GM08714 (cell line): ENCODE measurements at regions not wholly inside any gene's neighbourhood (a gene's known extent, or its start where the extent isn't known, plus 50 kb on each side); places are given as distances from the start of the nearest gene placed in this dataset.
"Not testable (repeated sequence)": the region's sequence is repeated elsewhere in the genome, so short reads cannot be mapped to it uniquely, and the experiment has no call there.

Experiments
- H3K4me3 ChIP-seq: fragments of 200-500 bp; sonication (Bioruptor generic); 2 replicates; pipeline ENCODE4 v1.5.1; 2014; ENCODE audit warnings: mild to moderate bottlenecking, low read length, inconsistent platforms
- ZNF274 ChIP-seq: IDR thresholded peaks from 2 replicates; pipeline ENCODE4 v1.6.1; 2012; ENCODE audit warnings: mild to moderate bottlenecking, low read depth, low read length

DNA sequence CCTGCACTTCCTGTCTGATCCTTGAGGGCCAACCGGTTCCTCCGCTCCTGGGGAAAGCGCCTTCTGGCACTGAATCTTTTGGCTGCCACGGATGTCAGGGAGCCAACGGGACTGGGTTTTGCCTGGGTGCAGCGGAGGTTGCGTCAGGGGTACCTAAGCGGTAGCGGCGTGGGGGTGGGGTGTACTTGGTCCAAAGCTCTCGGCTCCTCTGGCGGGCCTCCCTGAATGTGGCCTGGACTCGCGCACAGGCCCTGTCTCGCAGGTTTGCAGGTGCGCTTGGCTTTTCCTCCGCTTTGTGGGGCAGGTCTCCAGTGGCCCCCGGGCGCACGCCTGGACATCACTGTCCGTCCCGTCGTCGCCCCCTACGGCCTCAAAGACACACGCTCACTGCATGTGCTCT lies 1410.1 kb upstream of the PCDH10 start:
- not testable (repeated sequence) for H3K4me3 ChIP-seq

DNA sequence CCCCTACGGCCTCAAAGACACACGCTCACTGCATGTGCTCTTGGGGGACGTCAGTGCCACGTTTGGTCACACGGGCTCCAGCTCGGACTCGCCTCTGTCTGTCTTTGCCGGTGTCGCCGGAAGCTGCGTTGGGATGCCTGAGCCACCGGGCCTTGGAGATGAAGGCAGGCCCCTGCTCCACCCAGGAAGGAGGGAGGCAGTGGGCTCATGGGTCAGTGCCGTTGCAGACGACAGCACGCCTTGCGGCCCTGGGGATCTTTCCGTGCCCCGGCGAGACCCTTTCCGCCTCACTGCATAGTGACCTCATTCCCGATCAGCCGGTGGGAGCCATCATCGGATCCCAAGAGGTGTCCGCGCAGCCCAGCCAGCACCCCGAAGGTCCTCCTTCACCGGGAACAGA lies 1407.3 kb upstream of the PCDH10 start:
- H3K4me3 ChIP-seq: not testable (repeated sequence)

DNA sequence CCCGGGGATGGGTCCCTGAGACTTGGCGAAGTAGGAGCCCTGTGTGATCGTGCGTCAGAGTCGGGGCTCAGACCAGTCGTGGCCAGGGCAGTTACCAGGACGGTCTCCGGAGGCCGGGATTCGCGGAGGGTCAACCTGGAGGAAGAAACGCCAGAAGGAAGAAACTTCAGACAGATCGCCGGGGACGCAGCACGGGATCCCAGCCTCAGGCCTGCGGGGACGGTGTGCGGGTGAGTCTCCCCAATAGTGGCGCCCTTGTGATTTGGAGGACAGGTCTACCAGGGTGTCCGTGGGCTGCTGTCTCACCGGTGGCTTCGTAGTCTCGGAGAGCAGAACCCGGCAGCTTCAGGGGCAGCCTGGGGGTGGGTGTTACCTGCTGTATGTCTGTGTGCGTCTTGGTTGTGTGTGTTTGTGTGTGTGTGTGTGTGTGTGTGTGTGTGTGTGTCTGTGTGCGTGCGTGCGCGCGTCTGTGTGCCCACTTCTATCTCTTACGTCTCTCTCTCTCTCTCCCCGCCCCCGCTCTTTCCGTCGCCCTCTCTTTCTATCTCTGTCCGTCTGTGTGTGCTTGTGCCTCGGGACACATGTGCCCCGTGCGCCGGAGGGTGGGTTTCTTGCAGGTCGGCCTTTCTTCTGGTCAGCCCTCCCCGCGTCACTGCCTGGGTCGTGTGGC lies 1406.4 kb upstream of the PCDH10 start:
- not testable (repeated sequence) for H3K4me3 ChIP-seq

GRCh38 chr4:131743348-131743747 lies 1405.7 kb upstream of the PCDH10 start:
- not testable (repeated sequence) for H3K4me3 ChIP-seq

- not testable (repeated sequence) for H3K4me3 ChIP-seq
These were observed 1401.9 kb upstream of the PCDH10 start for GRCh38 chr4:131747203-131747602.

GRCh38 chr4:131749224-131749623 lies 1399.9 kb upstream of the PCDH10 start:
- H3K4me3 ChIP-seq: not testable (repeated sequence)

DNA sequence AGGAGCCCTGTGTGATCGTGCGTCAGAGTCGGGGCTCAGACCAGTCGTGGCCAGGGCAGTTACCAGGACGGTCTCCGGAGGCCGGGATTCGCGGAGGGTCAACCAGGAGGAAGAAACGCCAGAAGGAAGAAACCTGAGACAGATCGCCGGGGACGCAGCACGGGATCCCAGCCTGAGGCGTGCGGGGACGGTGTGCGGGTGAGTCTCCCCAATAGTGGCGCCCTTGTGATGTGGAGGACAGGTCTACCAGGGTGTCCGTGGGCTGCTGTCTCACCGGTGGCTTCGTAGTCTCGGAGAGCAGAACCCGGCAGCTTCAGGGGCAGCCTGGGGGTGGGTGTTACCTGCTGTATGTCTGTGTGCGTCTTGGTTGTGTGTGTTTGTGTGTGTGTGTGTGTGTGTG lies 1399.1 kb upstream of the PCDH10 start:
- not testable (repeated sequence) for H3K4me3 ChIP-seq

GRCh38 chr4:131750469-131750868 lies 1398.6 kb upstream of the PCDH10 start:
- not testable (repeated sequence) for H3K4me3 ChIP-seq

- H3K4me3 ChIP-seq: not testable (repeated sequence)
These were observed 1386.9 kb upstream of the PCDH10 start for GRCh38 chr4:131762234-131762633.

- no peak overlapping the region for H3K4me3 ChIP-seq
- TF ChIP-seq ZNF274: no peak
These were observed 1384.4 kb upstream of the PCDH10 start for GRCh38 chr4:131764730-131765129.

- not testable (repeated sequence) for H3K4me3 ChIP-seq
These were observed 1374.7 kb upstream of the PCDH10 start for GRCh38 chr4:131774382-131774781.

GRCh38 chr4:131810565-131810964 lies 1338.5 kb upstream of the PCDH10 start:
- H3K4me3 ChIP-seq: not testable (repeated sequence)
